NOMO-1 (cell line): ENCODE measurements at regions not wholly inside any gene's neighbourhood (a gene's known extent, or its start where the extent isn't known, plus 50 kb on each side); places are given as distances from the start of the nearest gene placed in this dataset.
"Not testable (repeated sequence)": the region's sequence is repeated elsewhere in the genome, so short reads cannot be mapped to it uniquely, and the experiment has no call there.

Source experiments
- DNase-seq, 2 experiments: peaks; one replicate each; lab custom pipeline; 2025; ENCODE audit not compliant: unreplicated experiment in 2 of 2; lab: John Stamatoyannopoulos, UW

GRCh38 chr5:26009742-26010141, 1028.6 kb downstream of the CDH9 start:
- DNase-seq = no peak

- no peak for DNase-seq
Observed at GRCh38 chr5:26003966-26004365, 1034.4 kb downstream of the CDH9 start.

DNA sequence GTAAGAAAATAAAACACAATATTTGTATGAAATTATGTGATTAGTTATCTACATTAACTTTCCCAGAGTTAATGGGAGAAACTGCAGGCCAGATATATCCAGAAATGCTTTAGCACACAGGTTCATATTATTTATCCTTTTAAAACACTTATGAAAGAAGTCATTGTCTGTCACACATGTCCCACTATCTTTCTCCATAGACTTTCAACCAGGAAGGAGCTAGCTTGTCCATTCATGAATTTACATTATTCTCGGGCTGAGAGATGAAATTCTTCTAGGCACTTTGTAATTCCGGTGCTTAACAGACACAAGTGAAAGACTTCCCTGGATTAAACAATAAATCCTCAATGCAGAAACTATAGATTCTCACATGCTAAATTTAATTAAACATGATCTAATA, 1043.2 kb downstream of the CDH9 start:
- DNase-seq = no peak

DNA sequence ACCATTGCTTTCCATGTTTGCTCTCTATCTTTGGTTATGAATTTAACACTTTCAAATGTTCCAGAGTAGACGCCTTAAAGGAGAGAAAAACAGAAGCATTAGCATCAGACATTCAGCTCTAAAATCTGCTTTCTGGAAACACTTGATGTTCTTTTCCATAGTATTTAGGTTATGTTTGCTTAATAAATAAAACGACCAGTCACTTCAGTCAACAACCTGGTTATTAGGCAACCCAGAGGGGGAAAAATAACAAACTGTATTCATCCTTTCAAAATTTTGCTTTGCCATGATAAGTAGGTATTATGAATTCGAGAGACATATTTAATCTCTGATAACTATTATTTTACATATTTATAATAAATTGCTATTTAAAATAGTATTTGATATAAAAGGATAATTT, 1044.7 kb downstream of the CDH9 start:
- DNase-seq = no peak

DNA sequence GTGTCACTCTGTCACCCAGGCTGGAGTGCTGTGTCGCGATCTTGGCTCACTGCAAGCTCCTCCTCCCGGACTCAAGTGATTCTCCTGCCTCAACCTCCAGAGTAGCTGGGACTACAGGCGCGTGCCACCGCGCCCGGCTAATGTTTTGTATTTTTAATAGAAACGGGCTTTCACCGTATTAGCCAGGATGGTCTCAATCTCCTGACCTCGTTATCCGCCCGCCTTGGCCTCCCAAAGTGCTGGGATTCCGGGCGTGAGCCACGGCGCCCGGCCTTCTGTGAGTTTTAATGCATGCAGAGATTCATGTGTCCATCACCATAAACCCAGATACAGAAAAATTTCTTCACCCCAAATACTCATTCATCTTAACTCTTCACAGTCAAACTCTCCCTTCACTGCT, 1046.7 kb downstream of the CDH9 start:
- no peak for DNase-seq

DNA sequence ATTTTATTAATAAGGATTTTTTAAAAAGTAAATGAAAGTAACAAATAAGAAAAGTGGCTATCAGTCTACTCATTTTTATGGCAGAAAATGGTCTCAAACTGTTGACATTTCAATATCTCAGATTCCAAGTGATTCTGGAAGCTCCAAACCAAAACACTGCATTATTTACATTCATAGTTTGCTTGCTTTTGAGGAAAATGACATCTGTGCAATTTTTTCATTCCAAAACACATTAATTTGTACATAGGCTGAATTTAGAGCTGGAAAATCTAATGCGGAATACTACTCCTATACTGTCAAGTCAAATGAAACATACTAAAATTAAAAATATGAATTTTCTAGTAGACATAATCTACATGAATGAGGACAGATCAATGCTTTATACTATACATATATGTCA, 1047.6 kb downstream of the CDH9 start:
- no peak for DNase-seq

- no peak for DNase-seq
Observed at GRCh38 chr5:25979086-25979485, 1059.3 kb downstream of the CDH9 start.

- DNase-seq = no peak
Observed at GRCh38 chr5:25975885-25976284, 1062.5 kb downstream of the CDH9 start.

DNA sequence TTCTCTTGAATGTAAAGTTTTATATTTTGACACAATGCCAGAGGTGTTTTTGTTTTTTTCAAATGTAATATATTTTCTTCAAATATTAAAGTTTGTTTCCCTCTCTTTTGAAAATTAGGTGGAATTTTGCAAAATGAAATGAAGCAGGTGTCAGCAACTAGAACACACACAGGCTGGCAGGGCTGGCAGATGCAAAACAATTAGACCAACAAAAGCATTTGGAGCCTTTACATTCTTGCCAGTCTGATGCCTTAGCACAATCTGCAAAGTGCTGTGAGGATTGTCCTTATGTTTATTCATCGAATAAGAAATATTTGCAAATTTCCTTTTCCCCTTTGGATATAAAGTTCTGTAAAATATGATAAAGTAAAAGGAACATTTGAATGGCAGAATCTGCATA, 1063.9 kb downstream of the CDH9 start:
- DNase-seq = no peak

DNA sequence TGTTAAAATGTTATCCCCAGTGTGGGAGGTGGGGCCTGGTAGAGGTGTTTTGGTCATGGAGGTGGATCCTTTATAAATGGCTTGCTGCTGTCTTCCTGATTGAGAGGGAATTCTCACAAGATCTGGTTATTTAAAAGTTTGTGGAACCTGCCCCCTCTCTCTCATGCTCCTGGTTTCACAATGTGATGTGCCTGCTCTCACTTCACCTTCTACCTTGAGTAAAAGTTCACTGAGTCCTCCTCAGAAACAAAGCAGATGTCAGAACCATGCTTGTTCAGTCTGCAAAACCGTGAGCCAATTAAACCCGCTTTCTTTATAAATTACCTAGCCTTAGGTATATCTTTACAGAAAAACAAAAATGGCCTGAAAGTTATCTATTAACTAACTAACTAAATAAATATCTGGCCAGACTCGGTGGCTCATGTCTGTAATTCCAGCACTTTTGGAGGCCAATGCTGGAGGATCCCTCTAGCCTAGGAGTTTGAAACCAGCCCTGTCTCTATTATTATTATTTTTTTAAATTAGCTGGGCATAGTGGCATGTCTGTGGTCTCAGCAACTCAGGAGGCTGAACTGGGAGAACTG, 1067.4 kb downstream of the CDH9 start:
- no peak for DNase-seq

DNA sequence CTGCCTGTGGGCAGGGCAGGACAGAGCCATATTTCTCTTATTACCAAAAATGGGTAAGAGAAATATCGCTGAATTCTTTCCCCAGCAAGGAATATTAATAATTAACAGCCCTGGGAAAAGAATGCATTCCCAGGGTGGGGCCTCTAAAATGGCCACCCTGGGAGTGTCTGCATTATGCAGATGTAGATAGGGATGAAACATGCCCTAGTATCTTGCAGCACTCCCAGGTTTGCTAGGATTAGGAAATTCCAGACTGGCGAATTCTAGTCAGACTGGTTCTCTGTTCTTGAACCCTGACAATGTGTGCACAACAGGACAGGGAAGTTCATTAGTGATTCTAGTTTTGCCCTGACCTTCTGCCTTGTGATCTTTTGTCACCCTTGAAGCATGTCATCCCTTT, 1069.3 kb downstream of the CDH9 start:
- DNase-seq = not testable (repeated sequence)

GRCh38 chr5:25964009-25964372, 1074.4 kb downstream of the CDH9 start:
- DNase-seq = no peak

DNA sequence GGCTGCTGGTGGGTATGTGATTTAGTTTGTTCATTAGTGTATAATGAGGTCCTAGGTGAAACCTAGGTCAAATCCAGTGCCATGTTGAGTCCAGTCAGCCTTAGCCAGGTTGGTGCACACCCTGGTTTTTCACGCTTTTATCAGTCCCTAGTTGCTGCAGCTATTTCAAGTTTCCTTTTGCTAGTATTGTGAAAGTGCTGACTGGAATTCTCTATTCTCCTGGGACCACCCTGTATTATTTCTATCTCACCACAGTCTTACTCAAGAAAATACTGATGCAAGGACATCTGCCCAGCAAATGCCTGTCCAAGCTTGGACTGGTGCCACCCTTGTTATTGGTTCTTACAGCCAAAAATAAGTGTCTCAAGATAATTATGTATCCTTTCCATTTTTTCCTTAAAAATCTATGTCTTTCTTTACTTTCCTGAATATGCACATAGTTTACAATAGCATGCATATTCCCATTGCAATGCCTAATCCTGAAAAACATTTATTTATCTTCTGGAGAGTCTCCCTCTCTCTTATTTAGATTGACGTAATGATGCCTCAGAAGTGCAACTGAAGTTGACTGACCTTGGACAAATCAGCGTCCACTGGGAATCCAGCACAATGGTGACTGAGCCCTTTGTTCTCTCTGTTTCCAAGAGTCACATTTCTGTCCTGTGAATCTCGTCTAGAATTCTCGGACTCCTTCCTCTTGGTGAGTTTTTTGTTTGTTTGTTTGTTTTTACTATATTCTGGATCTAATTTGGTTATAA, 1075.0 kb downstream of the CDH9 start:
- no peak for DNase-seq

DNA sequence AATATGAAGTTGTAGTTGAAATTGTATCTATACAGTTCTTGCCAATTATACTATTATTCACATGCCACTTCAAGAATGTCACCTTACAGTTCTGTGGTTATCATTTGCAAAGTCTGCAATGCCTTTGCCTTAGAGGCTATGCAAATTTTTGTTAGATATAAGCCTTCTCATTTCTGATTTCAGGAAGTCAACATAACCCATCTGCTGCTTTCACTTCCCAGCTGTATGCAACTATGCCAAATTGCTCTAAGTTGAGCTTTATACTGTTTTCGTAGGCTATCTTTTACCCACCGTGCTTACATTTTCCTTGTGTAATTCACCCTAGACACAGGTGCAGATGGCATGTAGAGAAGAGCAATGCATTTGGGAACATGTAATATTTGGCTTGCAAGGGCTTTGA, 1083.0 kb downstream of the CDH9 start:
- peak; percentile 61 to 86 for DNase-seq

GRCh38 chr5:25950681-25951080, 1087.7 kb downstream of the CDH9 start:
- DNase-seq = no peak

GRCh38 chr5:25948278-25948677, 1090.1 kb downstream of the CDH9 start:
- no peak for DNase-seq

GRCh38 chr5:25944786-25945185, 1093.6 kb downstream of the CDH9 start:
- no peak for DNase-seq

DNA sequence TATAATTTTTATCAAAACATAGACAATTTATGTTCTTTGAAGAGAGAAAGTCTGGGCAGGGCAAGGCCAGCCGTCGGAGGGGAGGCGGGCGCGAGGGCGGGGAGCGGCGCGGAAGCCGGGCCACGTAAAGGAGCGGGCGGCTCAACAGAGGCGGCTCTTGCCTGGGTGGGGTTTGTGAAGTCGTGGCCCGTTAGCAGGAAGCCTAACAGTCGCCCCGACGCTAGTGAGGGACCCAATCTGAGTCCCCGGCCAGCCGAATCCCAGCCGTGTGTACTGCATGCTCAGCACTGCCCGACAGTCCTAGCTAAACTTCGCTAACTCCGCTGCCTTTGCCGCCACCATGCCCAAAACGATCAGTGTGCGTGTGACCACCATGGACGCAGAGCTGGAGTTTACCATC, 1129.2 kb downstream of the CDH9 start:
- no peak for DNase-seq

GRCh38 chr5:25905646-25906045, 1132.7 kb downstream of the CDH9 start:
- DNase-seq = no peak

- no peak for DNase-seq
Observed at GRCh38 chr5:25892211-25892610, 1146.2 kb downstream of the CDH9 start.

DNA sequence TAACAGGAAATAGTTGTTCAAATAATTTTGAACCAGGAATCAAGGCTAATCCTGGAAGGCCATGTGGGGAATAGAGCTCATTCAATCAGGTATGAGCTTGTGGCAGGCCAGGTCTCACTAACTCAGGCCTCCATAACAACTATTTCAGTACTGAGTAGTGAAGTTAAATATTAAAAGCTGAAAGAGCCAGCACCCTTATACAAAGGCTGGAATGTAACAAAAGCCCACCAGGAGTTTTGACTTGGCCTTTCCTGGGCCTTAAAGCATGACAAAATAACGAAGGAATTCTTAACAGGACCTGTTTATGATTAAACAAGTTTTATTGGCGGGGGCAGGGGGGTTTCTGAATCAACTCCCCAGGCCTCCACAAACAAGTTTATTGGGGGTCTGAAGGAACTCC, 1146.7 kb downstream of the CDH9 start:
- DNase-seq = no peak

DNA sequence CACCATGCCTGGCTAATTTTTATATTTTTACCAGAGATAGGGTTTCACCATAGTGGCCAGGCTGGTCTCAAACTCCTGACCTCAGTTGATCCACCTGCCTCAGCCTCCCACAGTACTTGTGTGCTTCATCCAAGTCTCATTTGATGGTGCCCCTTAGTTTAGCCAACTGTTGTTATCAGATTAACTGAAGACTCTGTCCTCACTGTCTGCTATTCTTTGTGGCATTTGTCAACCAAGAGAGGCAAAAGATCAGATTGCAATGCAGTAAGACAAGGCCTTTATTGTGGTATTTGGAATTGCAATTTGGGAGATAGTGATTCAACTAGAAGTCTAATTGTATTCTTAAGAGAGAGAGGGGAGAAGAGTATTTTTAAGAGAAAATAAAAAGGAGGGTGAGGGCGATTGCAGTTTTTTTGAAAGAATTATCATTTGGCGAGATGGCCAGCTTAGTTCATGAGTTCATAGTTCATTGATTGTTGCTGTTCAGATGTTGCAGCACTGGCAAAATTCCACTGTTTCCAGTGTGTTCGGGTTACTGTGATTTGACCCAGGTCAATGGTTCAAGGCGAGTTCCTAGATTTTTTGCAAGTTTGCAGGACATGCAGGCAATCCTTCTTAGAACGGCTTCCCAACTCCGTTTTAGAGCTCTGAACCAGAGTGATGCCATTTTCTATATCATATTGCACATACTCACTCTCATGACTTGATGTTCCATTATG, 1156.9 kb downstream of the CDH9 start:
- DNase-seq = no peak
